Naive B cell (primary cell): ENCODE measurements at regions not wholly inside any gene's neighbourhood (a gene's known extent, or its start where the extent isn't known, plus 50 kb on each side); places are given as distances from the start of the nearest gene placed in this dataset.

Experiments
- ATAC-seq, 2 donors: fragments of 150-1000 bp; cut with Tn5 transposase; 2 replicates each; pipeline ENCODE4 v1.10.0; 2021; ENCODE audit warnings: low read depth in 2 of 2, mild to moderate bottlenecking in 2 of 2, moderate library complexity in 2 of 2
- DNase-seq: peaks from one replicate; pipeline ENCODE4 v3.0.0; 2022
- H3K27ac Mint-ChIP-seq, 6 donors: one replicate each; pipeline ENCODE4 v1.8.0; 2020 to 2022; ENCODE audit warnings: mild to moderate bottlenecking in 6 of 6, mixed read lengths in 6 of 6, moderate library complexity in 5 of 6, inconsistent platforms in 2 of 6
- H3K27me3 Mint-ChIP-seq, 3 donors: one replicate each; pipeline ENCODE4 v1.8.0; 2021 to 2022; ENCODE audit warnings: mixed read lengths in 3 of 3, mild to moderate bottlenecking in 1 of 3
- H3K36me3 Mint-ChIP-seq, 2 donors: one replicate each; pipeline ENCODE4 v1.8.0; 2020 to 2022; ENCODE audit warnings: mixed read lengths in 2 of 2, inconsistent platforms in 1 of 2, mild to moderate bottlenecking in 1 of 2
- H3K4me1 Mint-ChIP-seq, 3 donors: one replicate each; pipeline ENCODE4 v1.8.0; 2020 to 2022; ENCODE audit warnings: mixed read lengths in 3 of 3, inconsistent platforms in 1 of 3, mild to moderate bottlenecking in 1 of 3, moderate library complexity in 1 of 3
- H3K4me3 Mint-ChIP-seq, 8 donors: one replicate each; pipeline ENCODE4 v1.8.0; 2020 to 2022; ENCODE audit warnings: mild to moderate bottlenecking in 8 of 8, mixed read lengths in 8 of 8, moderate library complexity in 8 of 8, inconsistent platforms in 2 of 8
- H3K9me3 Mint-ChIP-seq, 7 donors: one replicate each; pipeline ENCODE4 v1.8.0; 2020 to 2022; ENCODE audit warnings: mixed read lengths in 7 of 7, mild to moderate bottlenecking in 5 of 7, inconsistent platforms in 2 of 7, moderate library complexity in 1 of 7

DNA sequence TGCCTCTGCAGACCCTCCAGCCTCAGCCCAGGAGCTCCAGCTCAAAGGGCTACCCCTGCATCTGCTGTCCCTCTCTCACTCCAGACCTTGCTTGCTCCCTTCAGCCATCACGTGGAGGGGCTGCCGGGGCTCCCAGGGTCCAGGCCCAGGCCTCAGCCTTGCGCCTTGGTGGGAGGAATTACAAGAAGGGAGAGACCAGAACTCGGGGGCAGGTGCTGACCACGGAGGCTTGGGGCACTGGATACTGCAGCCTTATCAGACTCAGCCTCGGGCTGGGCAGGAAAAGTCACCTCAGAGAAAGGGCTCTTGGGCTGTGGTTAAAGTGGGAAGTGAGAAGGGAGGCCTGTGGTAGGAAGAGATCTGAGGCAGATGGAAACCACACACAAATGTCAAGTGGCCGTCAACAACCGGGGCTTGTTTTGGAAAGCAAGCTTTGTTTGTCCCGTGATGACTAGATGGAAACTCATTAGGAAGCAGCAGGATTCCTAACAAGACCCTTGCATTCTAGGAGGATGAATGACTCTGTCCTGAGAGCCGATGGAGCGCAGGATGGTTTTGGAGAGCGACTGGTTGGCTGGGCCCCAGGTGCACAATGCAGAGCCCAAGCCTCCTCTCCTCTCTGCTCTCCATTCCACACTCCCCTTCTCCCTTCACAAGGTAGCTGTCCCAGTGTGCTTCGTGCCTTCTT lies 1321.7 kb downstream of the TBC1D22A start:
- peak overlapping the region in 2 of 6 donors; percentile 5 to 77 for H3K27ac Mint-ChIP-seq

GRCh38 chr22:48083502-48083901 lies 1321.1 kb downstream of the TBC1D22A start:
- H3K4me3 Mint-ChIP-seq, result peak overlapping the region in 4 of 8 donors; percentile 33 to 84 (median 60)
- H3K36me3 Mint-ChIP-seq, result no peaks in the 10 kb centered on the region
- H3K27me3 Mint-ChIP-seq, result peaks cover 4 to 22% (median 4%) of the 10 kb centered on the region in 3 donors
- no peak overlapping the region for H3K27ac Mint-ChIP-seq
- no peak for DNase-seq
- no peak for ATAC-seq
- H3K4me1 Mint-ChIP-seq, result peaks cover 33 to 62% (median 56%) of the 10 kb centered on the region in 3 donors
- H3K9me3 Mint-ChIP-seq, result no peaks in the 10 kb centered on the region

More for the DNA sequence above, 1321.7 kb downstream of the TBC1D22A start:
- Mint-ChIP-seq H3K36me3 (no peaks in the 10 kb centered on the region), H3K4me1 (peaks cover 27 to 62% (median 49%) of the 10 kb centered on the region in 3 donors), H3K9me3 (no peaks in the 10 kb centered on the region), H3K27me3 (peaks cover 4 to 22% (median 4%) of the 10 kb centered on the region in 3 donors), H3K4me3 (peak overlapping the region in 6 of 8 donors; percentile 30 to 84 (median 46))
- DNase-seq, result no peak
- peak; percentile 42 to 53 for ATAC-seq

GRCh38 chr22:48082284-48082683 lies 1319.8 kb downstream of the TBC1D22A start:
- H3K4me1 Mint-ChIP-seq, result peaks cover 36 to 68% (median 63%) of the 10 kb centered on the region in 3 donors
- H3K9me3 Mint-ChIP-seq, result no peaks in the 10 kb centered on the region
- peak overlapping the region in 1 of 6 donors; percentile 59 for H3K27ac Mint-ChIP-seq
- ATAC-seq, result no peak
- H3K4me3 Mint-ChIP-seq, result no peak overlapping the region
- peaks cover 4 to 22% (median 4%) of the 10 kb centered on the region in 3 donors for H3K27me3 Mint-ChIP-seq
- DNase-seq, result no peak
- H3K36me3 Mint-ChIP-seq, result no peaks in the 10 kb centered on the region

DNA sequence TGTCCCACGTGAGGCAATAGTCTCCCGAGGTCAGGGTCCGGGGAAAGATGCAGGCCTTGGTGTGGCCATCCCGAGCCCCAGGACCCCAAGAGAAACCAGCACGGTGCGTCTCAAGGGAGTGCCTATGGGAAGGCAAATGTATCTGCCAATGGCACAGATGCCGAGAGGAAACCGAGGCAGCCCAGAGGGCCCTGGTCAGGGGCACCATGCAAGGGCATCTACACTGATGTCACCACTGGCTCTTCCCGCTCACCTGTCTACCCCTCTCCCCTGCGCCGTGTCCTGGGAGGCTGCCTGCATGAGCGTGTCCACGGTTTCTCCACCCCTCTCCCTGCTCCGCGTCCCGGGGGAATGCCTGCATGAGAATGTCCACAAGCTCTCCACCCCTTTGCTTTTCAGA lies 1318.8 kb downstream of the TBC1D22A start:
- Mint-ChIP-seq H3K4me1 (peaks cover 36 to 68% (median 63%) of the 10 kb centered on the region in 3 donors), H3K9me3 (no peaks in the 10 kb centered on the region), H3K27me3 (peaks cover 4 to 22% (median 4%) of the 10 kb centered on the region in 3 donors), H3K27ac (peak overlapping the region in 1 of 6 donors; percentile 5), H3K36me3 (no peaks in the 10 kb centered on the region), H3K4me3 (peak overlapping the region in 1 of 8 donors; percentile 28)
- ATAC-seq (no peak), DNase-seq (no peak)

GRCh38 chr22:48080316-48081165 lies 1318.1 kb downstream of the TBC1D22A start:
- peaks cover 3 to 18% (median 4%) of the 10 kb centered on the region in 3 donors for H3K27me3 Mint-ChIP-seq
- H3K27ac Mint-ChIP-seq, result peak overlapping the region in 2 of 6 donors; percentile 43 to 79
- no peak for ATAC-seq
- no peaks in the 10 kb centered on the region for H3K9me3 Mint-ChIP-seq
- no peak overlapping the region for H3K4me3 Mint-ChIP-seq
- DNase-seq, result no peak
- peaks cover 33 to 62% (median 60%) of the 10 kb centered on the region in 3 donors for H3K4me1 Mint-ChIP-seq
- no peaks in the 10 kb centered on the region for H3K36me3 Mint-ChIP-seq

DNA sequence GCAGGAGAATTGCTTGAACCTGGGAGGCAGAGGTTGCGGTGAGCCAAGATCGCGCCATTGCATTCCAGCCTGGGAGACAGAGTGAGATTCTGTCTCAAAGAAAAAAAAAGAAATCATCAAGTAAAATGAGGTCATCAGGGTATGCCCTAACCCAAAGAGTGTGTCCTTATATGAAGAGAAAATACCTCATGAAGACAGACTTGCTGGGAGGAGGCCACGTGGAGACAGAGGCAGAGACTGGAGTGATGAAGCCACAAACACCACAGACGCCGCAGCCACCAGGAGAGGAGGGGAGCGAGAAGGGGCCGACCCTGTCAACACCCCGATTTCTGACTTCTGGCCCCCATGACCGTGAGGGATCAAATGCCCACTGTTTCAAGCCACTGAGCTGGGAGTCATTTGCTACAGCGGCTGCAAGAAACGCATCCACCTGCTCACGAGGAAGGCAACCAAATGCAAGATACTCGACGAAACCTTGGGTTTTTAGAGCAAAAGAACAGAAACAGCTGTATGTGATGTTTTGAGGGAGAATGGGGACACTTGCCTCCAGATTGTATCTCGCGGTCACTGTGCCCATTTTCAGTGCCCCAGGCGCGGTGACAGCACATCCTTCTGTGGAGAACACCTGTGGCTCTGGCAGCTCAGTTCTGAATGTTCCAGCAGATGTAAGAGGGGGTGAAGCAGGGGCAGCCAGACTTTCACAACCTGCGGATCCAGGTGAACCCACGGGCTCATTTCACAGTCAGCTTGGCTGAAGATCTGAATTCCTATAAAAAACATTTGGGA lies 1317.2 kb downstream of the TBC1D22A start:
- Mint-ChIP-seq H3K4me3 (peak overlapping the region in 2 of 8 donors; percentile 32 to 78), H3K9me3 (no peaks in the 10 kb centered on the region), H3K36me3 (no peaks in the 10 kb centered on the region), H3K27me3 (peaks cover 4 to 14% (median 5%) of the 10 kb centered on the region in 3 donors), H3K27ac (peak overlapping the region in 2 of 6 donors; percentile 80 to 85), H3K4me1 (peaks cover 27 to 58% (median 53%) of the 10 kb centered on the region in 3 donors)
- ATAC-seq (no peak), DNase-seq (no peak)

DNA sequence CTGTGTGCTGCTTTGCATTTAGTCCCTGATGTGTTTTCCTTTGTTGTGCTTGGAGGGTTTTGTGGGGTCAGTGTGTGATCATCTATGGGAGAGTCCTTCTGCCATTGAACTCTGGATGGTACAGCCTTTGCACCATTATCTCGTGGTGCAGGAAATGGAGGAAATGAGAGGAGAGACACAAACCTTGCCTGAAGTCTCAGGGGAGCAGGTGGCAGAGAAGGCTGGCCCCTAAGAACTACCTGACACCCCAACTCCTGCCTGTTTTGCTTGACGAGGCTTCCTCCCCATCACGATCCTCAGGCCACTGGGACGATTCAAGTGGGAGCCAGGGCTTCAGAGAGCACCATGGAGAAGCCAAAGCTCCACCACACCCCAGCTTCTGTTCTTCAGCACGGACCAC lies 1316.4 kb downstream of the TBC1D22A start:
- H3K27me3 Mint-ChIP-seq, result peaks cover 0 to 14% (median 12%) of the 10 kb centered on the region in 3 donors
- H3K9me3 Mint-ChIP-seq, result peaks cover 0 to 2% (median 0%) of the 10 kb centered on the region in 7 donors

DNA sequence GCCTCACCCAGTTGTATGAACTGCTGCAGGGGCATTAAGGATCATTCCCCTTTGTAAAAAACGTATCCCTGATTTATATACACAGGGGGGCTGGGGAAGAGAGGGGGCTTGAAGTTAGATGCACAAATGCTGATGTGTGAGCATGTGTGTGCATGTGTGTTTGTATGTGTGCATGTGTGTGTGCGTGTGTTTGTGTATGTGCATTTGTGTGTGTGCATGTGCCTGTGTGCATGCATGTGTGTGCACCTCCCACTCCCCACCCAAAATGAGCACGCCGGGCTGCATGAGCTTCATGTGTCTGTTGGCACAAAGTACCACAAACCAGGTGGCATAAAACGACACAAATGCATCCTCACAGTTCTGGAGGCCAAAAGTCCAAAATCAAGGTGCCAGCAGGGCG lies 1315.2 kb downstream of the TBC1D22A start:
- ATAC-seq, result no peak
- no peaks in the 10 kb centered on the region for H3K36me3 Mint-ChIP-seq
- H3K27me3 Mint-ChIP-seq, result peaks cover 0 to 14% (median 12%) of the 10 kb centered on the region in 3 donors
- no peak for DNase-seq
- peaks cover 19 to 38% (median 35%) of the 10 kb centered on the region in 3 donors for H3K4me1 Mint-ChIP-seq
- H3K4me3 Mint-ChIP-seq, result no peak overlapping the region
- no peak overlapping the region for H3K27ac Mint-ChIP-seq
- H3K9me3 Mint-ChIP-seq, result peaks cover 0 to 5% (median 0%) of the 10 kb centered on the region in 7 donors

More for the DNA sequence above, 1316.4 kb downstream of the TBC1D22A start:
- no peak overlapping the region for H3K4me3 Mint-ChIP-seq
- peaks cover 21 to 49% (median 44%) of the 10 kb centered on the region in 3 donors for H3K4me1 Mint-ChIP-seq
- no peak for ATAC-seq
- peak overlapping the region in 1 of 6 donors; percentile 56 for H3K27ac Mint-ChIP-seq
- no peaks in the 10 kb centered on the region for H3K36me3 Mint-ChIP-seq
- DNase-seq, result no peak

- no peak overlapping the region for H3K4me3 Mint-ChIP-seq
- H3K9me3 Mint-ChIP-seq, result peaks cover 0 to 5% (median 0%) of the 10 kb centered on the region in 7 donors
- peaks cover 19 to 45% (median 41%) of the 10 kb centered on the region in 3 donors for H3K4me1 Mint-ChIP-seq
- peak overlapping the region in 3 of 6 donors; percentile 2 to 87 (median 49) for H3K27ac Mint-ChIP-seq
- peaks cover 0 to 12% (median 9%) of the 10 kb centered on the region in 3 donors for H3K27me3 Mint-ChIP-seq
- DNase-seq (no peak), ATAC-seq (no peak)
- H3K36me3 Mint-ChIP-seq, result no peaks in the 10 kb centered on the region
Measured at GRCh38 chr22:48076008-48076407, 1313.6 kb downstream of the TBC1D22A start.

DNA sequence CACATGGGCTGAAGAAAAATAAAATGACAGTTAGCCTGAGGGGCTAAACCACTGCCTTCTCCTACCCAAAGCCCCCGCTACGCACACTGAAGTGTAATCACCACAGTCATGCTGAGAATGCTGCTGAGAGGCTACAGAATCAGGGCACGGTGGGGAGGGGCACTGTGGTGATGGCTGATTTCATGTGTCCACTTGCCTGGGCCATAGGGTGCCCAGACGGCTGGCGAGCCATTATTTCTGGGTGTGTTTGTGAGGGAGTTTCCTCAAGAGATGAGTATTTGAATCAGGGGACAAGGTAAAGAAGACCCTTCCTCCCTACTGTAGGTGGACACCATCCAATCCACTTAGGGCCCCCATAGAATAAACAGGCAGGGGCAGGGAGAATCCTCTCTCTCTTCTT lies 1313.2 kb downstream of the TBC1D22A start:
- Mint-ChIP-seq H3K27me3 (peaks cover 0 to 12% (median 5%) of the 10 kb centered on the region in 3 donors), H3K27ac (peak overlapping the region in 1 of 6 donors; percentile 64), H3K4me1 (peaks cover 18 to 46% (median 40%) of the 10 kb centered on the region in 3 donors), H3K9me3 (peaks cover 0 to 5% (median 0%) of the 10 kb centered on the region in 7 donors), H3K36me3 (no peaks in the 10 kb centered on the region), H3K4me3 (no peak overlapping the region)
- DNase-seq (no peak), ATAC-seq (no peak)

DNA sequence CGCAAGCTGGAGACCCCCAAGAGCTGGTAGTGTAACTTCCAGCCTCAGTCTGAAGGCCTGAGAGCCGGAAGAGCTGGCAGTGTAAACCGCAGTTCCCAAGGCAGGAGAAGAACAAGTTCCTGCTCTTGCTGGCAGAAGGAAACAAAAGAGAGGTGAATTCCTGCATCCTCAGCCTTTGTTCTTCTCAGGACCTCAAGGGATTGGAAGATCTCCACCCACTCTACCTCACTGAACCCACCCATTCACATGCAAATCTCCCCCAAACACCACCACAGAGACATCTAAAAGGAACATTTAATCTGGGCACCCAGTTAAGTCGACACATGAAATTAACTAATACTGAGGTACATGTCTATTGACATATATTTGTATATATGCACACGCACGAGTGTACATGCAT lies 1310.3 kb downstream of the TBC1D22A start:
- no peaks in the 10 kb centered on the region for H3K36me3 Mint-ChIP-seq
- no peak overlapping the region for H3K4me3 Mint-ChIP-seq
- peaks cover 0 to 12% (median 0%) of the 10 kb centered on the region in 3 donors for H3K27me3 Mint-ChIP-seq
- peaks cover 0 to 9% (median 0%) of the 10 kb centered on the region in 7 donors for H3K9me3 Mint-ChIP-seq
- H3K4me1 Mint-ChIP-seq, result peaks cover 16 to 35% (median 25%) of the 10 kb centered on the region in 3 donors
- no peak for DNase-seq
- no peak for ATAC-seq
- H3K27ac Mint-ChIP-seq, result no peak overlapping the region

DNA sequence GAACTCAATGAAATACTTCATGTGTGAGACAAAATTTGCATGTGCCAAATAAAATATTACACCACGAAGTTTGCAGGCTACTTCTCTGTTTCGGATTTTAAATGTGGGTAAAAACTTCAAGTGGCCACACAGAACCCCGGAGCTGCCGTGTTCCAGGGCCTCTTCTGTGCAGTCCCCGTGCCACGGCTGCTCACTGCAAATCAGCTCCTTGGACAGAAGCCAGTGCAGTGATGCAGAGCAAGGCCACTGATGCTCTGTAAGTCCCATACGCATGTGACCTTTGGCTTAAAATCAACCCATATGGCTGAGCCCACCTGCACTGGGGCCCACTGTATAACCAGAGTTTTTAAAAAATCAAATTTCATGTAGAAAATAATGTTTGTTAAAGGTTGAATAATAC lies 1309.4 kb downstream of the TBC1D22A start:
- H3K27ac Mint-ChIP-seq, result no peak overlapping the region

More for the DNA sequence above, 1309.4 kb downstream of the TBC1D22A start:
- Mint-ChIP-seq H3K4me3 (no peak overlapping the region), H3K9me3 (peaks cover 0 to 9% (median 0%) of the 10 kb centered on the region in 7 donors), H3K27me3 (peaks cover 0 to 12% (median 0%) of the 10 kb centered on the region in 3 donors), H3K4me1 (peaks cover 16 to 37% (median 27%) of the 10 kb centered on the region in 3 donors), H3K36me3 (no peaks in the 10 kb centered on the region)
- DNase-seq, result no peak
- ATAC-seq, result peak in 1 of 2 donors; percentile 25
